ENCODE measurements at regions not wholly inside any gene's neighbourhood (a gene's known extent, or its start where the extent isn't known, plus 50 kb on each side); places are given as distances from the start of the nearest gene placed in this dataset.

- intact Hi-C loops (cut with micrococcal nuclease), result no loop called here
- H3K27ac Mint-ChIP-seq, result no peak overlapping the region
- H3K4me1 ChIP-seq (ENCODE audit: control insufficient read depth in 1 of 2, insufficient read depth in 2 of 2, low read length in 2 of 2), result no peaks in the 10 kb centered on the region
- no peaks in the 10 kb centered on the region for H3K36me3 ChIP-seq (replicated peaks in 1 of 2; ENCODE audit: control insufficient read depth in 1 of 2, insufficient read depth in 2 of 2, low read length in 2 of 2)
- no peaks in the 10 kb centered on the region for H3K79me2 ChIP-seq (ENCODE audit: insufficient read depth, low read length)
- DNase-seq, result no peak
- H3K27ac ChIP-seq (ENCODE audit: low read depth in 1 of 2, low read length in 2 of 2), result no peak overlapping the region
- no peaks in the 10 kb centered on the region for H3K36me3 Mint-ChIP-seq
- no peaks in the 10 kb centered on the region for H3K27me3 Mint-ChIP-seq (ENCODE audit: low read depth in 3 of 3)
- TF ChIP-seq, protein P1, sequence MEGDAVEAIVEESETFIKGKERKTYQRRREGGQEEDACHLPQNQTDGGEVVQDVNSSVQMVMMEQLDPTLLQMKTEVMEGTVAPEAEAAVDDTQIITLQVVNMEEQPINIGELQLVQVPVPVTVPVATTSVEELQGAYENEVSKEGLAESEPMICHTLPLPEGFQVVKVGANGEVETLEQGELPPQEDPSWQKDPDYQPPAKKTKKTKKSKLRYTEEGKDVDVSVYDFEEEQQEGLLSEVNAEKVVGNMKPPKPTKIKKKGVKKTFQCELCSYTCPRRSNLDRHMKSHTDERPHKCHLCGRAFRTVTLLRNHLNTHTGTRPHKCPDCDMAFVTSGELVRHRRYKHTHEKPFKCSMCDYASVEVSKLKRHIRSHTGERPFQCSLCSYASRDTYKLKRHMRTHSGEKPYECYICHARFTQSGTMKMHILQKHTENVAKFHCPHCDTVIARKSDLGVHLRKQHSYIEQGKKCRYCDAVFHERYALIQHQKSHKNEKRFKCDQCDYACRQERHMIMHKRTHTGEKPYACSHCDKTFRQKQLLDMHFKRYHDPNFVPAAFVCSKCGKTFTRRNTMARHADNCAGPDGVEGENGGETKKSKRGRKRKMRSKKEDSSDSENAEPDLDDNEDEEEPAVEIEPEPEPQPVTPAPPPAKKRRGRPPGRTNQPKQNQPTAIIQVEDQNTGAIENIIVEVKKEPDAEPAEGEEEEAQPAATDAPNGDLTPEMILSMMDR (IDR thresholded peaks at IDR 0.05), result no peak
- peaks cover 0 to 7% (median 3%) of the 10 kb centered on the region in 7 donors for H3K9me3 Mint-ChIP-seq
- H3K9me3 ChIP-seq (replicated peaks in 1 of 2; ENCODE audit: control insufficient read depth in 1 of 2, insufficient read depth in 1 of 2, low read length in 2 of 2), result no peaks in the 10 kb centered on the region
- peaks cover 3% of the 10 kb centered on the region for H3K4me1 Mint-ChIP-seq
- no peak overlapping the region for H3K9ac ChIP-seq (ENCODE audit: insufficient read depth, low read length, poor library complexity, severe bottlenecking)
- no peak overlapping the region for H3K4me2 ChIP-seq (replicated peaks; ENCODE audit: extremely low read depth, low read length, poor library complexity, severe bottlenecking)
- H2AFZ ChIP-seq (ENCODE audit: insufficient read depth, low read depth, low read length, poor library complexity, severe bottlenecking), result no peak overlapping the region
- H3K4me3 ChIP-seq (replicated peaks in 1 of 3; ENCODE audit: low read depth in 2 of 3, low read length in 3 of 3), result no peak overlapping the region
- H4K20me1 ChIP-seq (ENCODE audit: insufficient read depth, low read length), result no peaks in the 10 kb centered on the region
- no peaks in the 10 kb centered on the region for H3K27me3 ChIP-seq (ENCODE audit: control insufficient read depth in 2 of 2, insufficient read depth in 2 of 2, low read length in 2 of 2)
- H3K4me3 Mint-ChIP-seq, result no peak overlapping the region
These were observed 1181.9 kb upstream of the PRMT6 start for GRCh38 chr1:105874621-105875020.

- TF ChIP-seq, protein P1 (IDR thresholded peaks at IDR 0.05), result no peak
- Mint-ChIP-seq H3K4me3 (no peak overlapping the region), H3K4me1 (no peaks in the 10 kb centered on the region), H3K9me3 (peaks cover 3 to 20% (median 9%) of the 10 kb centered on the region in 7 donors), H3K27ac (no peak overlapping the region), H3K36me3 (no peaks in the 10 kb centered on the region), H3K27me3 (ENCODE audit: low read depth in 3 of 3) (no peaks in the 10 kb centered on the region)
- peaks cover 14 to 19% of the 10 kb centered on the region in 2 donors for H3K9me3 ChIP-seq (replicated peaks in 1 of 2; ENCODE audit: control insufficient read depth in 1 of 2, insufficient read depth in 1 of 2, low read length in 2 of 2)
- H4K20me1 ChIP-seq (ENCODE audit: insufficient read depth, low read length), result no peaks in the 10 kb centered on the region
- DNase-seq, result no peak
- no peaks in the 10 kb centered on the region for H3K36me3 ChIP-seq (replicated peaks in 1 of 2; ENCODE audit: control insufficient read depth in 1 of 2, insufficient read depth in 2 of 2, low read length in 2 of 2)
- no peak overlapping the region for H2AFZ ChIP-seq (ENCODE audit: insufficient read depth, low read depth, low read length, poor library complexity, severe bottlenecking)
- H3K9ac ChIP-seq (ENCODE audit: insufficient read depth, low read length, poor library complexity, severe bottlenecking), result no peak overlapping the region
- H3K79me2 ChIP-seq (ENCODE audit: insufficient read depth, low read length), result no peaks in the 10 kb centered on the region
- no peak overlapping the region for H3K4me2 ChIP-seq (replicated peaks; ENCODE audit: extremely low read depth, low read length, poor library complexity, severe bottlenecking)
- intact Hi-C loops (cut with micrococcal nuclease), result no loop called here
- H3K27ac ChIP-seq (ENCODE audit: low read depth in 1 of 2, low read length in 2 of 2), result no peak overlapping the region
- H3K27me3 ChIP-seq (ENCODE audit: control insufficient read depth in 2 of 2, insufficient read depth in 2 of 2, low read length in 2 of 2), result no peaks in the 10 kb centered on the region
- H3K4me3 ChIP-seq (replicated peaks in 1 of 3; ENCODE audit: low read depth in 2 of 3, low read length in 3 of 3), result no peak overlapping the region
- H3K4me1 ChIP-seq (ENCODE audit: control insufficient read depth in 1 of 2, insufficient read depth in 2 of 2, low read length in 2 of 2), result no peaks in the 10 kb centered on the region
These were observed 1170.2 kb upstream of the PRMT6 start for GRCh38 chr1:105886309-105886708.
